NT2/D1 (cell line): ENCODE measurements at regions not wholly inside any gene's neighbourhood (a gene's known extent, or its start where the extent isn't known, plus 50 kb on each side); places are given as distances from the start of the nearest gene placed in this dataset.
A peak's percentile ranks its signal among the peaks of the same experiment; 100 is the strongest.
"Not testable (repeated sequence)": the region's sequence is repeated elsewhere in the genome, so short reads cannot be mapped to it uniquely, and the experiment has no call there.

Source experiments
- DNase-seq: peaks from one replicate; pipeline ENCODE4 v3.0.0-alpha.2; 2011; ENCODE audit warnings: low read depth, low spot score
- H3K27me3 ChIP-seq: 2 replicates; pipeline ENCODE4 v1.6.0; 2011; ENCODE audit warnings: mild to moderate bottlenecking; ENCODE audit not compliant: insufficient read length, insufficient read depth
- H3K36me3 ChIP-seq: 2 replicates; pipeline ENCODE4 v1.6.1; 2011; ENCODE audit warnings: mild to moderate bottlenecking, low read length, mixed read lengths; ENCODE audit not compliant: insufficient read depth, insufficient read length
- H3K4me1 ChIP-seq: 2 replicates; pipeline ENCODE4 v1.5.1; 2011; ENCODE audit not compliant: insufficient read depth, insufficient read length
- H3K4me3 ChIP-seq: 2 replicates; pipeline ENCODE4 v1.5.1; 2011; ENCODE audit warnings: low read depth; ENCODE audit not compliant: insufficient read length
- H3K9ac ChIP-seq: 2 replicates; pipeline ENCODE4 v1.6.0; 2011; ENCODE audit warnings: low read depth; ENCODE audit not compliant: insufficient read length
- H3K9me3 ChIP-seq: 2 replicates; pipeline ENCODE4 v1.5.1; 2011; ENCODE audit warnings: mild to moderate bottlenecking, low read length; ENCODE audit not compliant: insufficient read depth
- SUZ12 ChIP-seq: IDR thresholded peaks from 2 replicates; pipeline ENCODE4 v1.6.1; 2011; ENCODE audit not compliant: insufficient read length, insufficient read depth; ENCODE audit errors: extremely low read depth
- YY1 ChIP-seq: IDR thresholded peaks from 2 replicates; pipeline ENCODE4 v1.6.1; 2011; ENCODE audit not compliant: insufficient read length, insufficient read depth
- ZNF274 ChIP-seq: IDR thresholded peaks from 2 replicates; pipeline ENCODE4 v1.6.1; 2011; ENCODE audit warnings: mild to moderate bottlenecking, low read depth, low read length

DNA sequence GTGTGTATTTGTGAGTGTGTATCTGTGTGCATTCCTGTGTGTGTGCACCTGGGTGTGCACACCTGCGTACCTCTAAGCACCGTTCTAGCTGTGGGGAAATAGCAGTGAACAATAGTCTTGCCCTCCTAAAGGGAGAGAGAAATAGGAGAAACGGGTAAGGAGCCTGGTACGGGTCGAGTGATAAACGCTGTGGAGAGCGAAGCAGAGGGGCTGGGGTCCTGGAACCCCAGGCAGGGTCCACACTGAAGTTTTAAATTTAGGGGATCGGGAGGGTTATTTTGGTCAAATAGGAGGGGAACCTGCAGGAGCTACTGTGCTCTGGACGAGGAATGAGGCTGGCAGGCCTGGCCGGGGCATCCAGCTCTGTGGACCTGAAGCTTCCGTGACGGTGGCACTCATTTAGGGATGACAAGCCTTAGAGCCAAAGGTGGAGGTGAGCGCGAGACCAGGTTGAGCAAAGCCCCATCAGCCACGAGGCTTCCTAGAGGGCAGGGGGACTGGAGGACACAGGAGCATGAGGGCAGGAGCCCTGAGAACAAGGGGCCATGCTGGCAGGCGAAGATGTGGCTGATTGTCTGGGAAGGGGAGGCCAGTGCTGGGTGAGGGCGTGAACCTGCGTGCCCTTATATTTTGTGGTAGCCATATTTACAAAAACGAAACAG is 188.0 kb downstream of the RTP5 start:
- no peak overlapping the region for H3K4me3 ChIP-seq
- no peaks in the 10 kb centered on the region for H3K36me3 ChIP-seq
- peaks cover 60% of the 10 kb centered on the region for H3K27me3 ChIP-seq
- peaks cover 43% of the 10 kb centered on the region for H3K9me3 ChIP-seq
- peaks cover 2% of the 10 kb centered on the region for H3K4me1 ChIP-seq
- no peak for TF ChIP-seq ZNF274
- no peak for DNase-seq
- no peak overlapping the region for H3K9ac ChIP-seq

DNA sequence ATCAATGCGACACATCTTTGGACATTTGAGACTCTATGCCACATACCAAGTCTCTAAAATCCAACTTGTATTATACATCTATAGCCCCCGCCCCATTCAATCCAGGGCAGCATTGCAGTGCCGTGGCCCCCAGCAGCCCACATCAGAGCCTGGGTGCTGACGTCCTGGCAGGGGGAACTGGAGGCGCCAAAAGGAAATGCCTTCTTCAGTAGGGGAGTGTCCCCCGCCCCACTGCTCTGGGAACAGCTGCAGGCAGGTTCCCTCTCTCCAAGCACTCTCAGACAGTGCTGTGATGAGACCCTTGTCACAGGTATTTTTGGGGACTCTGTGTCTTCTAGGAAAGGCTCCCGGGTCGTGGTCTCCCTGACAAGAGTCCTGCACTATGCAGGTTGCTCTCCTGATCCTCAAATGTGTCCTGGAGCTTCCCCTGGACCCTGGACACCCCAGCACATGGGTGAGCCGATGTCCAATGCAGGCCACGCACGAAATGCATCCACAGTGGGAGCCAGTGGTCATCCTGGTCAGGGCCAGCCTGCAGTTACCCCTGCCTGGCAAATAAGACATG is 188.7 kb downstream of the RTP5 start:
- Histone ChIP-seq H3K27me3 (peaks cover 53% of the 10 kb centered on the region), H3K9ac (no peak overlapping the region), H3K4me1 (peaks cover 2% of the 10 kb centered on the region), H3K4me3 (no peak overlapping the region), H3K36me3 (no peaks in the 10 kb centered on the region), H3K9me3 (peaks cover 49% of the 10 kb centered on the region)
- no peak for DNase-seq
- TF ChIP-seq YY1 (no peak), ZNF274 (no peak), SUZ12 (no peak)

DNA sequence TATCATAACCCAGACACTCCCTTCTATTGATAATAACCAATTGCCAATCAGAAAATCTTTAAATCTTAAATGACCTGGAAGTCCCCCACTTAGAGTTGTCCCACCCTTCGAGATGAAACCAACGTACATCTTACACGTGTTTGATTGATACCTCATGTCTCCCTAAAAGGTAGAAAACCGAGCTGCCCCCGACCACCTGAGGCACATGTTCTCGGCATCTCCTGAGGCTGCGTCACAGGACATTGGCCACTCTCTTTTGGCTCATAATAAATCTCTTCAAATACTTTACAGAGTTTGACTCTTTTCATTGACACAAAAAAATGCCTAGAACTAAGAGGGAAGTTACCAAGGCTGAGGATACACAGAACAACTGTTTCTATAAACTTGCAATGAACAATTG is 190.0 kb downstream of the RTP5 start:
- H3K27me3 ChIP-seq = peaks cover 39% of the 10 kb centered on the region
- peaks cover 49% of the 10 kb centered on the region for H3K9me3 ChIP-seq
- H3K4me1 ChIP-seq = peaks cover 10% of the 10 kb centered on the region
- no peak for DNase-seq
- no peaks in the 10 kb centered on the region for H3K36me3 ChIP-seq
- H3K9ac ChIP-seq = no peak overlapping the region
- no peak for TF ChIP-seq SUZ12
- no peak for TF ChIP-seq YY1
- no peak for TF ChIP-seq ZNF274
- H3K4me3 ChIP-seq = no peak overlapping the region

DNA sequence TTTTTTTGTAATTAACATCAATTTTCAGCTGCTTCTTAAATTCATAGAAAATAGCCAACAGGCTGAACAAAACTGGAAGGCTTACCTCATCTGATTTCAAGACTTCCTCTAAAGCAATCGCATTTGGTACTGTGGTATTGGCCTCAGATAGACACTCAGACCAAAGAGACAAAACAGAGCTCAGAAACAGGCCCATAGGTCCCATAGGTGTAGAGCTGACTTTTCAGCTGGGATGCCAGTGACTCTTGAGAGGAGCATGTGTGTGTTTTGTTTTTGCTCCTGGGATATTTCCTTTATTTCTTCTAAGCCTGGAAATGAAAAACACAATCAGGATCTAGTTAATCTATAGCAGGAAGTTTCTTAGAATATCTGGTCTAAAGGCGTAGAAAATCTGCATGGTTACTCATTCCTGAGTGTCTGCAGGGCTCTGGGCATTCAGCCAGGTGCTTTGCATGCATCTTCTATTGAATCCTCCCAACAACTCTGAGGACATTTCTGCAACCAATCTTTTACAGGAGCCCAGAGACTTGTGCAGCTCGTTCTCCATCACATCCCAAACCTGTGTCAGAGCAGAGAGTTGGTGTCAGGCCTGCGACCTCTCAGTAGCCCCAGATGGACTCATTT is 190.8 kb downstream of the RTP5 start:
- Histone ChIP-seq H3K4me3 (no peak overlapping the region), H3K27me3 (peaks cover 32% of the 10 kb centered on the region), H3K4me1 (peaks cover 14% of the 10 kb centered on the region), H3K9me3 (peaks cover 49% of the 10 kb centered on the region), H3K9ac (no peak overlapping the region), H3K36me3 (no peaks in the 10 kb centered on the region)
- DNase-seq = no peak
- TF ChIP-seq YY1 = no peak
- no peak for TF ChIP-seq ZNF274
- TF ChIP-seq SUZ12 = no peak

DNA sequence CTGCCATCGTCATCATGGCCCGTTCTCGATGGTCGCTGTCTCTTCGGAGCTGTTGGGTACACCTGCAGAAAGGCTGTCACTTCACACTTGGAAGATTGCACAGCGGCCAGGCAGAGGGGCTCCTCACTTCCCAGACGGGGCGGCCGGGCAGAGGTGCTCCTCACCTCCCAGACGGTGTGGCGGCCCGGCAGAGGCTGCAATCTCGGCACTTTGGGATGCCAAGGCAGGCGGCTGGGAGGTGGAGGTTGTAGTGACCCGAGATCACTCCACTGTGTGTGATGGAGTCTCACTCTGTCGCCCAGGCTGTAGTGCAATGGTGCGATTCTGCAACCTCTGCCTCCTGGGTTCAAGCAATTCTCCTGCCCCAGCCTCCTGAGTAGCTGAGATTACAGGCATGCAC is 192.4 kb downstream of the RTP5 start:
- H3K4me3 ChIP-seq = not testable (repeated sequence)

DNA sequence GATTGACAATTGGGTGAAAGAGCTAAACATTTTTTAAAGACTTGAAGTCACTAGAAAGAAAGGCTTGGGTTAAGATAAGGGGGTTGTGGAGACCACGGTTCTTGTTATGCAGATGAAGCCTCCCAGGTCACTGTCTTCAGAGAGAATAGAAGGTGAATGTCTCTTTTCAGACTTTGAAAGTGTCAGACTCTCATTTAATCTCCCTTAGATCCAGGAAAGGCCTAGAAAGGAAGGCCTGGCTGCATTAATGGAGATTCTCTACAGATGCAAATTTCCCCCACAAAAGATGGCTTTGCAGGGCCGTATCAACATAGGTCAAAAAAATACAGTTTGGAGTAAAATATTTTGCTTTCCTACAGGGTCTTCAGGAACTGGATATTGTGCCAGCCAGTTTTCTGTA is 193.9 kb downstream of the RTP5 start:
- Histone ChIP-seq H3K4me1 (peaks cover 11% of the 10 kb centered on the region), H3K9me3 (peaks cover 44% of the 10 kb centered on the region), H3K36me3 (no peaks in the 10 kb centered on the region), H3K9ac (peak overlapping the region; percentile 47), H3K4me3 (no peak overlapping the region), H3K27me3 (peaks cover 5% of the 10 kb centered on the region)
- peak; percentile 91 for DNase-seq
- no peak for TF ChIP-seq YY1
- TF ChIP-seq SUZ12 = no peak
- TF ChIP-seq ZNF274 = no peak

More for the DNA sequence above, 192.4 kb downstream of the RTP5 start:
- Histone ChIP-seq H3K9me3 (peaks cover 49% of the 10 kb centered on the region), H3K27me3 (peaks cover 20% of the 10 kb centered on the region), H3K4me1 (peaks cover 12% of the 10 kb centered on the region)
- not testable (repeated sequence) for H3K9ac ChIP-seq, DNase-seq, H3K36me3 ChIP-seq

DNA sequence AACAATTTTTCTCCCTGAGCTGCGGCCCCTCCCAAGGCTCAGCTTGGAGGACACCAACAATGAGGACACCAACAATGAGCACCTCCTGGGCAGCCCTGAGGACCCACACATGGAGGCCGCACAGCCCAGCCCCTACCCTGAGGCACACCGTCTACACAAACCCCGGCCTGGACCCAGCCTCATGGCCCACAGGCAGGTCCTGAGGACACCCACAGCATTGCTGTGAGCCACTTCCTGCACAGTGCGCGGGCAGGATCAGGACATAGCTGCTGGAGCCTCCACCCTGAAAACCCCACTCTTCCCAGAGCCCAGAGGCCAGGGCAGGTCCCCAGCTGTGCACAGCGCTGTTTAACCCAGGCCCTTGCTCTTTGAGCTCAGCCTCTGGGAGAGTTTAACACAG is 194.3 kb downstream of the RTP5 start:
- peaks cover 40% of the 10 kb centered on the region for H3K9me3 ChIP-seq
- peaks cover 1% of the 10 kb centered on the region for H3K27me3 ChIP-seq
- DNase-seq = peak; percentile 60
- TF ChIP-seq ZNF274 = no peak
- no peak for TF ChIP-seq SUZ12
- TF ChIP-seq YY1 = no peak
- H3K9ac ChIP-seq = peak overlapping the region; percentile 47
- H3K4me3 ChIP-seq = no peak overlapping the region
- no peaks in the 10 kb centered on the region for H3K36me3 ChIP-seq
- H3K4me1 ChIP-seq = peaks cover 14% of the 10 kb centered on the region
